ENCODE measurements at regions not wholly inside any gene's neighbourhood (a gene's known extent, or its start where the extent isn't known, plus 50 kb on each side); places are given as distances from the start of the nearest gene placed in this dataset.

DNA sequence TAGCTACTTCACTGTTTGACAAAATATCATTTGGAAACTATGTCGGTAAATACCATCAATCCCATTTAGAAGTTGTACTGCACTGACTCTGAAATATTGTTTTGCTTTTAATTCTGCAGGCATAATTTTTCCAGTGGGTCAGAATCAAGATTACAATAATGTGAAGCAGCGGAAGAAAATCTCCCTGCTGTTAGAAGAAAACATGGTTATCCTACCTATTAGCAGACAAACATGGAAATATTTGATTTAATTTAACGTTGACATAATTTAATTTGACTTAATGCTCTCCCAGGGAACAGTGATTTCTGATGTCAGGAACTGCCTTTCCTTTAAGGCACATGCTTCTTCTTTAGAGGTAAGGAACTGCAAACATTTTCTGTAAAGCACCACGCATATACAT, 634.0 kb downstream of the LTN1 start:
- TF ChIP-seq, protein P1, sequence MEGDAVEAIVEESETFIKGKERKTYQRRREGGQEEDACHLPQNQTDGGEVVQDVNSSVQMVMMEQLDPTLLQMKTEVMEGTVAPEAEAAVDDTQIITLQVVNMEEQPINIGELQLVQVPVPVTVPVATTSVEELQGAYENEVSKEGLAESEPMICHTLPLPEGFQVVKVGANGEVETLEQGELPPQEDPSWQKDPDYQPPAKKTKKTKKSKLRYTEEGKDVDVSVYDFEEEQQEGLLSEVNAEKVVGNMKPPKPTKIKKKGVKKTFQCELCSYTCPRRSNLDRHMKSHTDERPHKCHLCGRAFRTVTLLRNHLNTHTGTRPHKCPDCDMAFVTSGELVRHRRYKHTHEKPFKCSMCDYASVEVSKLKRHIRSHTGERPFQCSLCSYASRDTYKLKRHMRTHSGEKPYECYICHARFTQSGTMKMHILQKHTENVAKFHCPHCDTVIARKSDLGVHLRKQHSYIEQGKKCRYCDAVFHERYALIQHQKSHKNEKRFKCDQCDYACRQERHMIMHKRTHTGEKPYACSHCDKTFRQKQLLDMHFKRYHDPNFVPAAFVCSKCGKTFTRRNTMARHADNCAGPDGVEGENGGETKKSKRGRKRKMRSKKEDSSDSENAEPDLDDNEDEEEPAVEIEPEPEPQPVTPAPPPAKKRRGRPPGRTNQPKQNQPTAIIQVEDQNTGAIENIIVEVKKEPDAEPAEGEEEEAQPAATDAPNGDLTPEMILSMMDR (conservative IDR thresholded peaks at IDR 0.05; ENCODE audit: low read length), result no peak
- TF ChIP-seq EZH2phosphoT487 (IDR thresholded peaks at IDR 0.05; ENCODE audit: borderline replicate concordance), result no peak

All from Loucy (cell line).